ENCODE measurements at regions not wholly inside any gene's neighbourhood (a gene's known extent, or its start where the extent isn't known, plus 50 kb on each side); places are given as distances from the start of the nearest gene placed in this dataset.

GRCh38 chr13:62631619-62632018, 1216.0 kb upstream of the PCDH20 start:
- TF ChIP-seq EZH2 (IDR thresholded peaks at IDR 0.05) (no peak), POLR2AphosphoS5 (IDR thresholded peaks at IDR 0.05; ENCODE audit: borderline replicate concordance, low read depth, low read length) (no peak), FOXP2 (optimal IDR thresholded peaks at IDR 0.05; ENCODE audit: control extremely low read depth, extremely low read length, insufficient read depth) (no peak)
